RWPE1 (cell line): ENCODE measurements at regions not wholly inside any gene's neighbourhood (a gene's known extent, or its start where the extent isn't known, plus 50 kb on each side); places are given as distances from the start of the nearest gene placed in this dataset.

Experiments used
- CTCF ChIA-PET: fragments of 350-600 bp; sonication (Branson Sonifier 250); formaldehyde crosslinking; extraction: SDS; loops from one replicate; lab custom pipeline; 2021; lab: Yijun Ruan, JAX
- POLR2A ChIA-PET: fragments of 400-600 bp; formaldehyde crosslinking; extraction: SDS; loops from one replicate; lab custom pipeline; 2020; ENCODE audit warnings: antibody characterized with exemption; ENCODE audit not compliant: low non-redundant PET; lab: Yijun Ruan, JAX
- DNase-seq: peaks from one replicate; pipeline ENCODE4 v3.0.0; 2012; ENCODE audit warnings: low spot score
- H3K27ac ChIP-seq: fragments of 450-650 bp; 2 replicates; pipeline ENCODE4 v1.5.1; 2017
- TF ChIP-seq, protein P1 (sequence below): fragments of 450-650 bp; conservative IDR thresholded peaks from 2 replicates; pipeline ENCODE4 v1.5.1; 2017; ENCODE audit warnings: low read depth, mild to moderate bottlenecking

DNA sequence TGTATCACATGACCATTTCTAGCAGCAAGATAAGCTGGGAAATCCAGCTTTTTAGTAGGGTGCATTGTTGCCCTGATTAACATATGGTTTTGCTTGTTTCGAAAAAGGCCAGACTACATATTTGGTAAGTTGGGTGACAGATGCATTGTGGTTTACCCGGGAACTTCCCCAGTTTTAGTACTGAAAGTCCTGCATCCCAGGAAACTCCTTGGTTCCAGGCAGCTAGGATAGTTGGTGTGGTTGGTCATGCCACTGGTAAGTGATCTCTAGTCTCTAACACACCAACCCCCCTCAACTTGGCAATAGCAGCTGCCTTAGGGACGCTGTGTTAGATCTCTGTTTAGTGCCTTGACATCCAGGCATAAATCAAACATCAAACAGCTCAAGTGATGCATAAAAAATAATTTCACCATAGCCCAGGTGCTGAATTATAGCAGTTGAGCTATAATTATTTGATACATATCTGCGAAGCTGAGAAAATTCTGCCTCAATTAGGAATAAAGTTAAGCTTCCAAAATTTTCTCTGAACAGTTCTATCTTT is 216.5 kb downstream of the TFAP2C start:
- TF ChIP-seq, protein P1, sequence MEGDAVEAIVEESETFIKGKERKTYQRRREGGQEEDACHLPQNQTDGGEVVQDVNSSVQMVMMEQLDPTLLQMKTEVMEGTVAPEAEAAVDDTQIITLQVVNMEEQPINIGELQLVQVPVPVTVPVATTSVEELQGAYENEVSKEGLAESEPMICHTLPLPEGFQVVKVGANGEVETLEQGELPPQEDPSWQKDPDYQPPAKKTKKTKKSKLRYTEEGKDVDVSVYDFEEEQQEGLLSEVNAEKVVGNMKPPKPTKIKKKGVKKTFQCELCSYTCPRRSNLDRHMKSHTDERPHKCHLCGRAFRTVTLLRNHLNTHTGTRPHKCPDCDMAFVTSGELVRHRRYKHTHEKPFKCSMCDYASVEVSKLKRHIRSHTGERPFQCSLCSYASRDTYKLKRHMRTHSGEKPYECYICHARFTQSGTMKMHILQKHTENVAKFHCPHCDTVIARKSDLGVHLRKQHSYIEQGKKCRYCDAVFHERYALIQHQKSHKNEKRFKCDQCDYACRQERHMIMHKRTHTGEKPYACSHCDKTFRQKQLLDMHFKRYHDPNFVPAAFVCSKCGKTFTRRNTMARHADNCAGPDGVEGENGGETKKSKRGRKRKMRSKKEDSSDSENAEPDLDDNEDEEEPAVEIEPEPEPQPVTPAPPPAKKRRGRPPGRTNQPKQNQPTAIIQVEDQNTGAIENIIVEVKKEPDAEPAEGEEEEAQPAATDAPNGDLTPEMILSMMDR = no peak
- H3K27ac ChIP-seq = no peak overlapping the region
- ChIA-PET CTCF (interaction anchor here (0.6 to 1.4 kb wide), 2 partner anchors 10 to 129 kb away, joined by 3 to 4 read pairs; no protein-coding TSS in a partner anchor), POLR2A (no interaction called here)
- no peak for DNase-seq

DNA sequence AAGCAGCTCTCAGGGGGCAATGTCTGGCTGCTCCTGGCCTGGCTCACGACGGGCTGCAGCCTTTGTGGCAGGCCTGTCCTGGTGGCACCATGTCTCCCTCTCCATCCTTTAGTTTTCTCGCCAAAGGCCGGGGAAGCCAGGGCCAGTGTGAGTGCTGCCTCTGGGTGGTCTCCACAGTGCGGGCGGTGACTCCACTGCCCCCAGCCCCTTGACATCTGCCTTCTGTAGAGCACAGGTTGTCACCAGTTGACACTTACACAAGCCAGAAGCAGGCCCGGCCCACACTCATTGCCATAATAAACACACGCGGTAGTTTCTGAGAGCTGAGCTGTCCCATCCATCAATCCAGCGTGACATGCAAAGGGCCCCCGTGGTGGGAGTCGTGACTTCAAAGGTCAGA is 219.5 kb downstream of the TFAP2C start:
- TF ChIP-seq, protein P1 = no peak
- CTCF ChIA-PET = no interaction called here
- POLR2A ChIA-PET = no interaction called here
- no peak for DNase-seq
- H3K27ac ChIP-seq = no peak overlapping the region

DNA sequence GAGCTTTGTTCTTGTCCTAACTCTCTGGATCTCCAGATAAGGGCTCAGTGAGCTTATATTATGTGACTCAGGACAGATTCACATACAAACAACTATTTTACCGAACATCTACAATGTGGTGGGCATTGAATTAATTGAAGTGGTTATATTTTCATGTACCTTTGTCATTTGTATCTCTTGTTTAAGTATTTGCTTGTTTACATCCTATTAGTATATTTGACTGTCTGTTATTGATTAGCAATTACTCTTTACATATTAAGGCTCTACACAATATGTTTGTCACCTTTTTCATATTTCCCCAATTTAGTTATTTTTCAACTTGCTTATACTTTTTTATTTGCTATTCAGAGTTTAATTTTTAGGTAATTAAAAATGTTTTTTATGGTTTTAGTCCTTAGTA is 222.4 kb downstream of the TFAP2C start:
- no peak overlapping the region for H3K27ac ChIP-seq
- ChIA-PET CTCF (interaction anchor here (0.6 kb wide), 1 partner anchor 170 kb away, joined by 3 read pairs; no protein-coding TSS in a partner anchor), POLR2A (no interaction called here)
- TF ChIP-seq, protein P1 = no peak
- DNase-seq = no peak

GRCh38 chr20:56855708-56856107 is 226.6 kb downstream of the TFAP2C start:
- DNase-seq = no peak
- CTCF ChIA-PET = interaction anchor here (0.5 to 0.7 kb wide), 3 partner anchors 10 to 226 kb away, joined by 3 to 4 read pairs (median 4); no protein-coding TSS in a partner anchor
- POLR2A ChIA-PET = no interaction called here
- no peak overlapping the region for H3K27ac ChIP-seq
- TF ChIP-seq, protein P1 = no peak

GRCh38 chr20:56857950-56858349 is 228.8 kb downstream of the TFAP2C start:
- ChIA-PET CTCF (interaction anchor here (0.5 kb wide), 1 partner anchor 141 kb away, joined by 6 read pairs; no protein-coding TSS in a partner anchor), POLR2A (interaction anchor here (0.7 kb wide), 1 partner anchor 13 kb away, joined by 4 read pairs; no protein-coding TSS in a partner anchor)
- DNase-seq = no peak
- TF ChIP-seq, protein P1 = no peak
- H3K27ac ChIP-seq = no peak overlapping the region

DNA sequence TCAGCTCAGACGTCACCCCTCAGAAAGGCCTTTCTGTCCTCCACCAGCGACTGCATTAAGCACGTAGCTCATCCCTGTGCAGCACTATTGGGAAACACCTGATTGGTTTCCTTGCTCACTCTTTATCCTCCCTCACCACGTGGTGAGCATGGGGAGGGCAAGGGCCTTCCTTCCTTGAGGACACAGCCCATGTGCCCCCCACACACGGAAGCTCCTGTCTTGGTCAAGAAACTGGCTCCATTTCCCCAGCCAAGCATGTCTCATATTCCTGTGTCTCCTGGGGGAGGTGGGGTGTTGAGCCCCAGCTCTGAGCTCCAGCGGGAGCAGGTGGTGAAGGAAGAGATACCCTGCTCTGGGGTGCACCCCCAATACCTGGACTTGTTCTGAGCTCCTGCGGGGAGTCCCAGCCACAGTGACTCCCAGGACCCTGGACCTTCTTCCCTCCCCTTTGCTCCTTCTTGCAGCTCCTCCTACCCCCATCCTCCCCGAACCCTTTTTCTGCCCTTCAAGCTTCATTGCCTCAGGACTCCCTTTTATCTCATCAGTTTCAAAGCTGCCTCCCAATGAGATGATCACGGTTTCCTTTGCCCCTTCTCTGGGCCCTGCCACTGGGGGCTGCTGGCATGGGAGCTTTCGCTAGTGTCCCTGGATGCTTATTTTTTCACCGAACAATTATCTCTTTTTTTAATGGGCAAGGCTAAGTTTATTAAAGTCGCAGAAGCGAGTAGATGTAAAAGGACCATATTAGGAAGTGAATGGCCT is 230.1 kb downstream of the TFAP2C start:
- H3K27ac ChIP-seq = no peak overlapping the region
- POLR2A ChIA-PET = no interaction called here
- TF ChIP-seq, protein P1 = no peak
- CTCF ChIA-PET = interaction anchor here (0.6 kb wide), 4 partner anchors 100 to 1564 kb away, joined by 3 to 5 read pairs (median 3); no protein-coding TSS in a partner anchor
- DNase-seq = no peak
